HG03097 (cell line): ENCODE measurements at regions not wholly inside any gene's neighbourhood (a gene's known extent, or its start where the extent isn't known, plus 50 kb on each side); places are given as distances from the start of the nearest gene placed in this dataset.
A peak's percentile ranks its signal among the peaks of the same experiment; 100 is the strongest.

Source experiments
- ATAC-seq: cut with Tn5 transposase; IDR thresholded peaks from one replicate; pipeline ENCODE4 v1.9.1; 2021; ENCODE audit not compliant: unreplicated experiment, low FRiP score

- no peak for ATAC-seq
Measured at GRCh38 chr1:163406772-163407171, 85.0 kb downstream of the NUF2 start.

- ATAC-seq: no peak
Measured at GRCh38 chr1:163408262-163408661, 86.5 kb downstream of the NUF2 start.

GRCh38 chr1:163410073-163410999, 88.6 kb downstream of the NUF2 start:
- ATAC-seq: no peak

GRCh38 chr1:163412221-163412620, 90.5 kb downstream of the NUF2 start:
- no peak for ATAC-seq

- peak; percentile 87 for ATAC-seq
Measured at GRCh38 chr1:163414778-163415177, 93.0 kb downstream of the NUF2 start.

- no peak for ATAC-seq
Measured at GRCh38 chr1:163421701-163422100, 99.9 kb downstream of the NUF2 start.

- ATAC-seq: no peak
Measured at GRCh38 chr1:163422738-163423404, 101.1 kb downstream of the NUF2 start.

- ATAC-seq: no peak
Measured at GRCh38 chr1:163426505-163427251, 104.9 kb downstream of the NUF2 start.

GRCh38 chr1:163427279-163427678, 105.5 kb downstream of the NUF2 start:
- ATAC-seq: no peak

- no peak for ATAC-seq
Measured at GRCh38 chr1:163436140-163436812, 114.5 kb downstream of the NUF2 start.

GRCh38 chr1:163439471-163439870, 117.7 kb downstream of the NUF2 start:
- ATAC-seq: no peak

GRCh38 chr1:163440090-163440489, 118.3 kb downstream of the NUF2 start:
- ATAC-seq: no peak

GRCh38 chr1:163442231-163442879, 120.6 kb downstream of the NUF2 start:
- no peak for ATAC-seq

GRCh38 chr1:163442895-163443294, 121.1 kb downstream of the NUF2 start:
- ATAC-seq: no peak

GRCh38 chr1:163443863-163444262, 122.1 kb downstream of the NUF2 start:
- no peak for ATAC-seq

- no peak for ATAC-seq
Measured at GRCh38 chr1:163444665-163445064, 122.9 kb downstream of the NUF2 start.

- ATAC-seq: no peak
Measured at GRCh38 chr1:163450986-163451385, 129.2 kb downstream of the NUF2 start.

- ATAC-seq: no peak
Measured at GRCh38 chr1:163459539-163459938, 137.8 kb downstream of the NUF2 start.

- ATAC-seq: no peak
Measured at GRCh38 chr1:163467289-163467688, 145.5 kb downstream of the NUF2 start.
